PC-9 (cell line): ENCODE measurements at regions not wholly inside any gene's neighbourhood (a gene's known extent, or its start where the extent isn't known, plus 50 kb on each side); places are given as distances from the start of the nearest gene placed in this dataset.

Source experiments
- EZH2 ChIP-seq: fragments of 200-600 bp; sonication (generic); IDR thresholded peaks from 2 replicates; pipeline ENCODE4 v1.8.0; 2017; ENCODE audit warnings: antibody characterized with exemption, low read depth
- TF ChIP-seq, protein P1 (sequence below): fragments of 200-600 bp; sonication (generic); conservative IDR thresholded peaks from 2 replicates; pipeline ENCODE4 v1.6.1; 2017; ENCODE audit warnings: mixed run types, antibody characterized with exemption, mild to moderate bottlenecking, moderate library complexity

DNA sequence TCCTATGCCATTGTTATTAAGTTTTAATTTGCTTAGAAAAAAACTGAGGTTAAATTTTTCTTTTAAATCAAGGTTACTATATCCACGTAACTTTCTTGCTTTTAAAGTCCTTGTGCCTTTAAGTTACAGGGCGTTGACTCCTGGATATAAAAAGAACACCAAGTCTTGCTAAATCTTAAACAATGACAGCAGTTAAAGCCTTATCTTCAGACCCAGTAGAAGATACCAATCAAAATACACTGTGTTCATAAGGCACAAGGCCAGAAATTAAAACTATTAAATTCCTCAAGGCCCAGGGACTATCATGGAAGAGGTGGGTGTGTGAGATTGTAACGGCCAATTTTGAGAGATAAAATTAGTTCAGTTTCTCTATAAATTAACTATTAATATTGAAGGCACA lies 60.4 kb downstream of the PAGE2 start:
- TF ChIP-seq, protein P1, sequence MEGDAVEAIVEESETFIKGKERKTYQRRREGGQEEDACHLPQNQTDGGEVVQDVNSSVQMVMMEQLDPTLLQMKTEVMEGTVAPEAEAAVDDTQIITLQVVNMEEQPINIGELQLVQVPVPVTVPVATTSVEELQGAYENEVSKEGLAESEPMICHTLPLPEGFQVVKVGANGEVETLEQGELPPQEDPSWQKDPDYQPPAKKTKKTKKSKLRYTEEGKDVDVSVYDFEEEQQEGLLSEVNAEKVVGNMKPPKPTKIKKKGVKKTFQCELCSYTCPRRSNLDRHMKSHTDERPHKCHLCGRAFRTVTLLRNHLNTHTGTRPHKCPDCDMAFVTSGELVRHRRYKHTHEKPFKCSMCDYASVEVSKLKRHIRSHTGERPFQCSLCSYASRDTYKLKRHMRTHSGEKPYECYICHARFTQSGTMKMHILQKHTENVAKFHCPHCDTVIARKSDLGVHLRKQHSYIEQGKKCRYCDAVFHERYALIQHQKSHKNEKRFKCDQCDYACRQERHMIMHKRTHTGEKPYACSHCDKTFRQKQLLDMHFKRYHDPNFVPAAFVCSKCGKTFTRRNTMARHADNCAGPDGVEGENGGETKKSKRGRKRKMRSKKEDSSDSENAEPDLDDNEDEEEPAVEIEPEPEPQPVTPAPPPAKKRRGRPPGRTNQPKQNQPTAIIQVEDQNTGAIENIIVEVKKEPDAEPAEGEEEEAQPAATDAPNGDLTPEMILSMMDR = no peak
- TF ChIP-seq EZH2 = no peak
